Adrenal gland (tissue), 9 donors: ENCODE measurements at regions not wholly inside any gene's neighbourhood (a gene's known extent, or its start where the extent isn't known, plus 50 kb on each side); places are given as distances from the start of the nearest gene placed in this dataset.

ENCODE experiments used
- DNase-seq, 7 donors: peaks; one replicate each; pipeline ENCODE4 v3.0.0-alpha.2; 2019 to 2020
- H3K27ac ChIP-seq, 5 donors: fragments of 200-600 bp; sonication (generic) in 4 of 5; 1 replicate in 3 of 5; 2 replicates in 2 of 5; pipeline versions ENCODE4 v1.5.1 to v1.8.0; 2016 to 2020; ENCODE audit warnings: mild to moderate bottlenecking in 1 of 5
- H3K27me3 ChIP-seq: fragments of 200-600 bp; 2 replicates; pipeline ENCODE4 v1.8.0; 2021
- H3K36me3 ChIP-seq, 2 donors: fragments of 200-600 bp; replicated peaks in 1 of 2; 1 replicate in 1 of 2; 2 replicates in 1 of 2; pipeline versions ENCODE4 v1.5.1 to v1.8.0; 2018 to 2022
- H3K4me1 ChIP-seq, 2 donors: fragments of 200-600 bp; replicated peaks in 1 of 2; 1 replicate in 1 of 2; 2 replicates in 1 of 2; pipeline versions ENCODE4 v1.5.1 to v1.8.0; 2018 to 2021
- H3K4me3 ChIP-seq, 4 donors: fragments of 200-600 bp; sonication (generic) in 3 of 4; one replicate each; pipeline ENCODE4 v1.5.1; 2016 to 2018
- H3K9me3 ChIP-seq, 3 donors: fragments of 200-600 bp; sonication (generic) in 1 of 3; replicated peaks in 1 of 3; 1 replicate in 2 of 3; 2 replicates in 1 of 3; pipeline versions ENCODE4 v1.5.1 to v1.8.0; 2016 to 2021
- CTCF ChIP-seq, 6 experiments: fragments of 450-650 bp in 4 of 6; fragments of 200-600 bp in 2 of 6; sonication (generic) in 1 of 6; IDR thresholded peaks; 1 replicate in 5 of 6; 2 replicates in 1 of 6; pipeline versions ENCODE4 v1.5.1 to v1.8.0; 2016 to 2021; ENCODE audit warnings: antibody characterized with exemption in 6 of 6, mild to moderate bottlenecking in 2 of 6, moderate library complexity in 1 of 6
- POLR2A ChIP-seq, 2 donors: fragments of 450-650 bp; IDR thresholded peaks; one replicate each; pipeline ENCODE4 v1.6.1; 2017; ENCODE audit warnings: antibody characterized with exemption in 2 of 2, mild to moderate bottlenecking in 2 of 2, moderate library complexity in 1 of 2
- WGBS, 4 donors: extraction: QIAGEN DNeasy Blood & Tissue Kit in 2 of 4; methylation state at CpG; one replicate each; pipeline versions ENCODE4 v1.1.5 to v1.1.7; 2013 to 2017; 5-methylcytosine and 5-hydroxymethylcytosine counted together
- intact Hi-C, 2 donors: fragments of 100-400 bp; cut with DNase I; formaldehyde crosslinking; loops; one replicate each; pipeline versions ENCODE4 v1.14.1 to v1.15.0; 2022 to 2023
- donor health status: healthy with polysubstance abuse.
- donor health status: Bipolar disorder and iron deficiency.
- donor health status: DM: yes; HTN: yes; CAD: no.
- donor health status: DM: no; HTN: no; CAD: no.
- donor health status: DM: no; HTN: no; CAD: no.

- no peak for DNase-seq
- no peaks in the 10 kb centered on the region for H3K27me3 ChIP-seq
- 34 to 61% (median 52%) methylated on average over 1 of the region's 1 CpG for WGBS, 4 donors
- TF ChIP-seq CTCF (IDR thresholded peaks at IDR 0.05) (no peak), POLR2A (IDR thresholded peaks at IDR 0.05) (no peak)
- no peaks in the 10 kb centered on the region for H3K9me3 ChIP-seq
- no peak overlapping the region for H3K4me3 ChIP-seq
- H3K27ac ChIP-seq, result no peak overlapping the region
- intact Hi-C loops, result no loop called here
- H3K36me3 ChIP-seq, result no peaks in the 10 kb centered on the region
- no peaks in the 10 kb centered on the region for H3K4me1 ChIP-seq
Observed at GRCh38 chr4:138500869-138501268, 258.7 kb upstream of the SLC7A11 start.

GRCh38 chr4:138499627-138500026 lies 257.5 kb upstream of the SLC7A11 start:
- no peaks in the 10 kb centered on the region for H3K27me3 ChIP-seq
- no peaks in the 10 kb centered on the region for H3K9me3 ChIP-seq
- H3K4me1 ChIP-seq, result no peaks in the 10 kb centered on the region
- H3K27ac ChIP-seq, result no peak overlapping the region
- WGBS, 4 donors, result 89 to 97% (median 93%) methylated on average over 2 of the region's 2 CpGs
- no peaks in the 10 kb centered on the region for H3K36me3 ChIP-seq
- TF ChIP-seq CTCF (IDR thresholded peaks at IDR 0.05) (no peak), POLR2A (IDR thresholded peaks at IDR 0.05) (no peak)
- intact Hi-C loops, result no loop called here
- no peak for DNase-seq
- no peak overlapping the region for H3K4me3 ChIP-seq

- Histone ChIP-seq H3K36me3 (no peaks in the 10 kb centered on the region), H3K9me3 (no peaks in the 10 kb centered on the region), H3K4me3 (no peak overlapping the region), H3K4me1 (no peaks in the 10 kb centered on the region), H3K27me3 (no peaks in the 10 kb centered on the region), H3K27ac (no peak overlapping the region)
- intact Hi-C loops, result no loop called here
- DNase-seq, result no peak
- TF ChIP-seq CTCF (IDR thresholded peaks at IDR 0.05), result no peak
- TF ChIP-seq POLR2A (IDR thresholded peaks at IDR 0.05), result no peak
- WGBS, 4 donors, result 46 to 62% (median 51%) methylated on average over 4 of the region's 4 CpGs
Observed at GRCh38 chr4:138494931-138495330, 252.8 kb upstream of the SLC7A11 start.

GRCh38 chr4:138494116-138494515 lies 252.0 kb upstream of the SLC7A11 start:
- DNase-seq, result no peak
- no peaks in the 10 kb centered on the region for H3K27me3 ChIP-seq
- H3K27ac ChIP-seq, result no peak overlapping the region
- H3K9me3 ChIP-seq, result no peaks in the 10 kb centered on the region
- WGBS, 4 donors, result 74 to 88% (median 79%) methylated on average over 2 of the region's 2 CpGs
- no peaks in the 10 kb centered on the region for H3K36me3 ChIP-seq
- no peak overlapping the region for H3K4me3 ChIP-seq
- TF ChIP-seq CTCF (IDR thresholded peaks at IDR 0.05) (no peak), POLR2A (IDR thresholded peaks at IDR 0.05) (no peak)
- no peaks in the 10 kb centered on the region for H3K4me1 ChIP-seq
- intact Hi-C loops, result no loop called here
